WTC11 (cell line): ENCODE measurements at regions not wholly inside any gene's neighbourhood (a gene's known extent, or its start where the extent isn't known, plus 50 kb on each side); places are given as distances from the start of the nearest gene placed in this dataset.
A peak's percentile ranks its signal among the peaks of the same experiment; 100 is the strongest.

Experiments used
- NR2C2 ChIP-seq: sonication (generic); formaldehyde crosslinking; IDR thresholded peaks from 2 replicates; pipeline ENCODE4 v1.8.0; 2022; ENCODE audit warnings: mild to moderate bottlenecking, missing genetic modification reagents
- ZNF416 ChIP-seq: fragments of 250-450 bp; sonication (Bioruptor Pico); IDR thresholded peaks from 2 replicates; pipeline ENCODE4 v1.9.0; 2021; ENCODE audit warnings: mild to moderate bottlenecking, inconsistent platforms
- TF ChIP-seq, protein P1 (sequence below): sonication (generic); formaldehyde crosslinking; IDR thresholded peaks from 2 replicates; pipeline ENCODE4 v1.8.1; 2022; ENCODE audit warnings: low read depth, missing genetic modification reagents, borderline replicate concordance
- TF ChIP-seq, protein P2 (sequence below): fragments of 200-600 bp; IDR thresholded peaks from 2 replicates; pipeline ENCODE4 v1.8.0; 2022; ENCODE audit warnings: antibody characterized with exemption
- TF ChIP-seq, protein P3 (sequence below): sonication (generic); formaldehyde crosslinking; IDR thresholded peaks from 2 replicates; pipeline ENCODE4 v1.8.1; 2023; ENCODE audit warnings: mild to moderate bottlenecking, missing genetic modification reagents

DNA sequence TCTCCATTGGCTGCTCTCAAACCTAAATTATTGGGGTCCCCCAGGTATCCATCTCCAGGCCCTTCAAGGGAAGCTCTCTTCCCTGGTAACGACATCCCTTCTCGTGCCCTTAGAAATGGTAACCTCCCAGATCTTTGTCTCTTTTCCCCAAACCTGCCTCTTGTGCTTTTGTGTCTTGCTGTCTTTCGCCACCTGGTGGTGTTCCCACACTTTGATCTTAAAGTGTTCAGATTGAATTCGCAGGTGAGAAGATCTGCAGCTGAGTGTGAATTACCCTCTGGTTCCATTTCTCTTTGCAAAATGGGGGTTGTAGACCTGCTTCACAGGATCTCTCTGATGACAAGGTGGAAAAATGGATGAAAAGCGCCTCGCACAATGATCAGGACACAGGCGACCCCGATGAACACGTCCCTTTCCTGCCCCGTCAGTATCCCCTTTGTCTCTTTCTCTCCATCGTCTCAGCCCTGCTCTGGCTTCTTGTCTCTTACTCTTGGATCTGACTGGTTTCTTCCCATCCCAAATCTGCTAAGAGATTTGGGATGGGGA lies 53.1 kb downstream of the DOP1B start:
- TF ChIP-seq ZNF416 (no peak), NR2C2 (CRISPR knock-in tag) (no peak)
- TF ChIP-seq, protein P1, sequence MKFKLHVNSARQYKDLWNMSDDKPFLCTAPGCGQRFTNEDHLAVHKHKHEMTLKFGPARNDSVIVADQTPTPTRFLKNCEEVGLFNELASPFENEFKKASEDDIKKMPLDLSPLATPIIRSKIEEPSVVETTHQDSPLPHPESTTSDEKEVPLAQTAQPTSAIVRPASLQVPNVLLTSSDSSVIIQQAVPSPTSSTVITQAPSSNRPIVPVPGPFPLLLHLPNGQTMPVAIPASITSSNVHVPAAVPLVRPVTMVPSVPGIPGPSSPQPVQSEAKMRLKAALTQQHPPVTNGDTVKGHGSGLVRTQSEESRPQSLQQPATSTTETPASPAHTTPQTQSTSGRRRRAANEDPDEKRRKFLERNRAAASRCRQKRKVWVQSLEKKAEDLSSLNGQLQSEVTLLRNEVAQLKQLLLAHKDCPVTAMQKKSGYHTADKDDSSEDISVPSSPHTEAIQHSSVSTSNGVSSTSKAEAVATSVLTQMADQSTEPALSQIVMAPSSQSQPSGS (CRISPR knock-in tag), result no peak
- TF ChIP-seq, protein P2, sequence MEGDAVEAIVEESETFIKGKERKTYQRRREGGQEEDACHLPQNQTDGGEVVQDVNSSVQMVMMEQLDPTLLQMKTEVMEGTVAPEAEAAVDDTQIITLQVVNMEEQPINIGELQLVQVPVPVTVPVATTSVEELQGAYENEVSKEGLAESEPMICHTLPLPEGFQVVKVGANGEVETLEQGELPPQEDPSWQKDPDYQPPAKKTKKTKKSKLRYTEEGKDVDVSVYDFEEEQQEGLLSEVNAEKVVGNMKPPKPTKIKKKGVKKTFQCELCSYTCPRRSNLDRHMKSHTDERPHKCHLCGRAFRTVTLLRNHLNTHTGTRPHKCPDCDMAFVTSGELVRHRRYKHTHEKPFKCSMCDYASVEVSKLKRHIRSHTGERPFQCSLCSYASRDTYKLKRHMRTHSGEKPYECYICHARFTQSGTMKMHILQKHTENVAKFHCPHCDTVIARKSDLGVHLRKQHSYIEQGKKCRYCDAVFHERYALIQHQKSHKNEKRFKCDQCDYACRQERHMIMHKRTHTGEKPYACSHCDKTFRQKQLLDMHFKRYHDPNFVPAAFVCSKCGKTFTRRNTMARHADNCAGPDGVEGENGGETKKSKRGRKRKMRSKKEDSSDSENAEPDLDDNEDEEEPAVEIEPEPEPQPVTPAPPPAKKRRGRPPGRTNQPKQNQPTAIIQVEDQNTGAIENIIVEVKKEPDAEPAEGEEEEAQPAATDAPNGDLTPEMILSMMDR, result peak; percentile 35; the same call in 1 of the 2 replicates
- TF ChIP-seq, protein P3, sequence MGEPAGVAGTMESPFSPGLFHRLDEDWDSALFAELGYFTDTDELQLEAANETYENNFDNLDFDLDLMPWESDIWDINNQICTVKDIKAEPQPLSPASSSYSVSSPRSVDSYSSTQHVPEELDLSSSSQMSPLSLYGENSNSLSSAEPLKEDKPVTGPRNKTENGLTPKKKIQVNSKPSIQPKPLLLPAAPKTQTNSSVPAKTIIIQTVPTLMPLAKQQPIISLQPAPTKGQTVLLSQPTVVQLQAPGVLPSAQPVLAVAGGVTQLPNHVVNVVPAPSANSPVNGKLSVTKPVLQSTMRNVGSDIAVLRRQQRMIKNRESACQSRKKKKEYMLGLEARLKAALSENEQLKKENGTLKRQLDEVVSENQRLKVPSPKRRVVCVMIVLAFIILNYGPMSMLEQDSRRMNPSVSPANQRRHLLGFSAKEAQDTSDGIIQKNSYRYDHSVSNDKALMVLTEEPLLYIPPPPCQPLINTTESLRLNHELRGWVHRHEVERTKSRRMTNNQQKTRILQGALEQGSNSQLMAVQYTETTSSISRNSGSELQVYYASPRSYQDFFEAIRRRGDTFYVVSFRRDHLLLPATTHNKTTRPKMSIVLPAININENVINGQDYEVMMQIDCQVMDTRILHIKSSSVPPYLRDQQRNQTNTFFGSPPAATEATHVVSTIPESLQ, result no peak
